ENCODE measurements at regions not wholly inside any gene's neighbourhood (a gene's known extent, or its start where the extent isn't known, plus 50 kb on each side); places are given as distances from the start of the nearest gene placed in this dataset.

DNA sequence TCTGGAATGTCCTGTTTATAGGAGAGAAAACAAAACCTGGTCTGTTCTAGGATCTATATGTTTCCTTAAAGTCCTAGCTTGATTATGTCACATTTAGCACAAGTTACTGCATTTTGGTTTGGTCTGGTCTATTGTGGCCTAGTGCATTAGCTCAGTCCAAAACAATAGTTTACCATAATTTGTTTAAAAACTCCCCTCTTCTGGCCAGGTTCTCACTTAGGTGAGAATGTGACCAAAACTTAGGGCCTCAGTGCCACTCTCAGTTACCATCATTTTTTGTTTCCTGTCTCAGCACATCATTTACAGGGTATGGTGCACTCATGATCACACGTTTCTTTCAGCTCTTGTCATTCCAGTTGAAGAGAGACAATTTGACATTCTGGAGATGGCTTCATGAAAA is 378.5 kb downstream of the KLHL4 start:
- Mint-ChIP-seq H3K27ac (no peak overlapping the region), H3K4me1 (no peaks in the 10 kb centered on the region), H3K4me3 (no peak overlapping the region), H3K27me3 (no peaks in the 10 kb centered on the region), H3K9me3 (ENCODE audit: insufficient read depth) (no peaks in the 10 kb centered on the region)
- Histone ChIP-seq H3K27ac (ENCODE audit: low read length in 2 of 2) (no peak overlapping the region), H3K4me2 (replicated peaks; ENCODE audit: low read depth, low read length, poor library complexity, severe bottlenecking) (no peak overlapping the region), H3K4me3 (ENCODE audit: control extremely low read depth in 1 of 5, extremely low read depth in 1 of 5, insufficient read depth in 1 of 5, low read depth in 2 of 5, low read length in 4 of 5) (no peak overlapping the region), H3K9me3 (ENCODE audit: control extremely low read depth in 1 of 3, control insufficient read depth in 2 of 3, insufficient read depth in 1 of 3, low read length in 2 of 3) (no peaks in the 10 kb centered on the region), H3K79me2 (ENCODE audit: control insufficient read depth, insufficient read depth, low read length) (no peaks in the 10 kb centered on the region), H3K36me3 (replicated peaks in 1 of 2; ENCODE audit: control extremely low read depth in 1 of 2, control insufficient read depth in 1 of 2, extremely low read depth in 1 of 2, insufficient read depth in 2 of 2, low read length in 1 of 2) (no peaks in the 10 kb centered on the region), H4K20me1 (ENCODE audit: control insufficient read depth, insufficient read depth, low read length, poor library complexity, severe bottlenecking) (no peaks in the 10 kb centered on the region), H3K9ac (ENCODE audit: low read length) (no peak overlapping the region), H3K27me3 (replicated peaks in 1 of 4; ENCODE audit: control extremely low read depth in 1 of 4, control insufficient read depth in 3 of 4, insufficient read depth in 4 of 4, low read length in 3 of 4) (no peaks in the 10 kb centered on the region), H2AFZ (ENCODE audit: insufficient read depth, low read depth, low read length, poor library complexity, severe bottlenecking) (no peak overlapping the region), H3K4me1 (ENCODE audit: control insufficient read depth in 2 of 2, insufficient read depth in 2 of 2, low read length in 2 of 2) (no peaks in the 10 kb centered on the region)
- DNase-seq = no peak
- no CpG with 5 or more reads among the region's 1 CpG for WGBS (ENCODE audit: insufficient coverage)
- intact Hi-C loops (cut with micrococcal nuclease) = no loop called here
- no peak for ATAC-seq (ENCODE audit: low read depth)
- no peak for TF ChIP-seq EZH2 (IDR thresholded peaks at IDR 0.05; ENCODE audit: borderline replicate concordance, insufficient read depth, low read depth, low read length, poor library complexity, severe bottlenecking)
- TF ChIP-seq, protein P1, sequence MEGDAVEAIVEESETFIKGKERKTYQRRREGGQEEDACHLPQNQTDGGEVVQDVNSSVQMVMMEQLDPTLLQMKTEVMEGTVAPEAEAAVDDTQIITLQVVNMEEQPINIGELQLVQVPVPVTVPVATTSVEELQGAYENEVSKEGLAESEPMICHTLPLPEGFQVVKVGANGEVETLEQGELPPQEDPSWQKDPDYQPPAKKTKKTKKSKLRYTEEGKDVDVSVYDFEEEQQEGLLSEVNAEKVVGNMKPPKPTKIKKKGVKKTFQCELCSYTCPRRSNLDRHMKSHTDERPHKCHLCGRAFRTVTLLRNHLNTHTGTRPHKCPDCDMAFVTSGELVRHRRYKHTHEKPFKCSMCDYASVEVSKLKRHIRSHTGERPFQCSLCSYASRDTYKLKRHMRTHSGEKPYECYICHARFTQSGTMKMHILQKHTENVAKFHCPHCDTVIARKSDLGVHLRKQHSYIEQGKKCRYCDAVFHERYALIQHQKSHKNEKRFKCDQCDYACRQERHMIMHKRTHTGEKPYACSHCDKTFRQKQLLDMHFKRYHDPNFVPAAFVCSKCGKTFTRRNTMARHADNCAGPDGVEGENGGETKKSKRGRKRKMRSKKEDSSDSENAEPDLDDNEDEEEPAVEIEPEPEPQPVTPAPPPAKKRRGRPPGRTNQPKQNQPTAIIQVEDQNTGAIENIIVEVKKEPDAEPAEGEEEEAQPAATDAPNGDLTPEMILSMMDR (IDR thresholded peaks at IDR 0.05) = no peak
- POLR2A ChIA-PET = no interaction called here
- CTCF ChIA-PET = no interaction called here

DNA sequence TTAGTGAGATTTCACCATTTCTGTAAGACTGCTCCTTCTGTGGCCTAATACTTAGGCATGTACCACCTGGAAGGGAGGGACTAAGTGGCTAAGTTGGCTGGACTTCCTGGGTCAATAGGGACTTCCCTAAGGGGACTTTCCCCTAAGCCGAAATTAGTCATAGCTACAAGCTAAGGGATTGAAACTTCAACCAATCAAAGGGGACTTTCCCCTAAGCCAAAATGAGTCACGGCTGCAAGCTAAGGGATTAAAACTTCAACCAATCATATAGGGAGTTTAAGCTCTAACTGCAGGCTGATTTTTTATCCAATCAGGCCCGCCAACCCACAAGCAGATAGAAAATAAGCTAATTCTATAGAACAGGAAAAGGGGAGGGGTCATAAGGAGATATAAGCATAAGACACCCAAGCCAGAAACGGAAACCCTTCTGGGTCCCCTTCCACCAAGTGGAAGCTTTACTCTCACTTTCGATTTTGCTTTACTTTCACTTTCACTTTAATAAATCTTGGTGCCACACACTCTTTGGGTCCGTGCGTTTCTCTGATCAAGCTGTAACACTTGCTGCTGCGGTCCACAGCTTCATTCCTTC is 382.8 kb downstream of the KLHL4 start:
- H3K4me3 Mint-ChIP-seq = no peak overlapping the region
- CTCF ChIA-PET = no interaction called here
- no peak for DNase-seq

More for the DNA sequence above, 382.8 kb downstream of the KLHL4 start:
- Mint-ChIP-seq H3K4me1 (no peaks in the 10 kb centered on the region), H3K27me3 (no peaks in the 10 kb centered on the region), H3K27ac (no peak overlapping the region), H3K9me3 (ENCODE audit: insufficient read depth) (no peaks in the 10 kb centered on the region)
- H3K4me3 ChIP-seq (ENCODE audit: control extremely low read depth in 1 of 5, extremely low read depth in 1 of 5, insufficient read depth in 1 of 5, low read depth in 2 of 5, low read length in 4 of 5) = no peak overlapping the region
- ATAC-seq (ENCODE audit: low read depth) = no peak
- H3K27ac ChIP-seq (ENCODE audit: low read length in 2 of 2) = no peak overlapping the region
- TF ChIP-seq EZH2 (IDR thresholded peaks at IDR 0.05; ENCODE audit: borderline replicate concordance, insufficient read depth, low read depth, low read length, poor library complexity, severe bottlenecking) = no peak
- TF ChIP-seq, protein P1 (IDR thresholded peaks at IDR 0.05) = no peak
- no peaks in the 10 kb centered on the region for H3K4me1 ChIP-seq (ENCODE audit: control insufficient read depth in 2 of 2, insufficient read depth in 2 of 2, low read length in 2 of 2)
- H2AFZ ChIP-seq (ENCODE audit: insufficient read depth, low read depth, low read length, poor library complexity, severe bottlenecking) = no peak overlapping the region
- intact Hi-C loops (cut with micrococcal nuclease) = no loop called here
- POLR2A ChIA-PET = no interaction called here
- no peaks in the 10 kb centered on the region for H3K79me2 ChIP-seq (ENCODE audit: control insufficient read depth, insufficient read depth, low read length)
- H3K9me3 ChIP-seq (ENCODE audit: control extremely low read depth in 1 of 3, control insufficient read depth in 2 of 3, insufficient read depth in 1 of 3, low read length in 2 of 3) = no peaks in the 10 kb centered on the region
- H3K4me2 ChIP-seq (replicated peaks; ENCODE audit: low read depth, low read length, poor library complexity, severe bottlenecking) = no peak overlapping the region
- no peaks in the 10 kb centered on the region for H4K20me1 ChIP-seq (ENCODE audit: control insufficient read depth, insufficient read depth, low read length, poor library complexity, severe bottlenecking)
- H3K9ac ChIP-seq (ENCODE audit: low read length) = no peak overlapping the region
- WGBS (ENCODE audit: insufficient coverage) = 60% methylated on average over 1 of the region's 8 CpGs
- no peaks in the 10 kb centered on the region for H3K27me3 ChIP-seq (replicated peaks in 1 of 4; ENCODE audit: control extremely low read depth in 1 of 4, control insufficient read depth in 3 of 4, insufficient read depth in 4 of 4, low read length in 3 of 4)
- H3K36me3 ChIP-seq (replicated peaks in 1 of 2; ENCODE audit: control extremely low read depth in 1 of 2, control insufficient read depth in 1 of 2, extremely low read depth in 1 of 2, insufficient read depth in 2 of 2, low read length in 1 of 2) = no peaks in the 10 kb centered on the region
